Hypothalamus (tissue), 51 donors: ENCODE measurements at regions not wholly inside any gene's neighbourhood (a gene's known extent, or its start where the extent isn't known, plus 50 kb on each side); places are given as distances from the start of the nearest gene placed in this dataset.
A peak's percentile ranks its signal among the peaks of the same experiment; 100 is the strongest.

ENCODE experiments used
- DNase-seq, 51 donors: peaks; one replicate each; lab custom pipeline; 2025; lab: John Stamatoyannopoulos, UW

DNA sequence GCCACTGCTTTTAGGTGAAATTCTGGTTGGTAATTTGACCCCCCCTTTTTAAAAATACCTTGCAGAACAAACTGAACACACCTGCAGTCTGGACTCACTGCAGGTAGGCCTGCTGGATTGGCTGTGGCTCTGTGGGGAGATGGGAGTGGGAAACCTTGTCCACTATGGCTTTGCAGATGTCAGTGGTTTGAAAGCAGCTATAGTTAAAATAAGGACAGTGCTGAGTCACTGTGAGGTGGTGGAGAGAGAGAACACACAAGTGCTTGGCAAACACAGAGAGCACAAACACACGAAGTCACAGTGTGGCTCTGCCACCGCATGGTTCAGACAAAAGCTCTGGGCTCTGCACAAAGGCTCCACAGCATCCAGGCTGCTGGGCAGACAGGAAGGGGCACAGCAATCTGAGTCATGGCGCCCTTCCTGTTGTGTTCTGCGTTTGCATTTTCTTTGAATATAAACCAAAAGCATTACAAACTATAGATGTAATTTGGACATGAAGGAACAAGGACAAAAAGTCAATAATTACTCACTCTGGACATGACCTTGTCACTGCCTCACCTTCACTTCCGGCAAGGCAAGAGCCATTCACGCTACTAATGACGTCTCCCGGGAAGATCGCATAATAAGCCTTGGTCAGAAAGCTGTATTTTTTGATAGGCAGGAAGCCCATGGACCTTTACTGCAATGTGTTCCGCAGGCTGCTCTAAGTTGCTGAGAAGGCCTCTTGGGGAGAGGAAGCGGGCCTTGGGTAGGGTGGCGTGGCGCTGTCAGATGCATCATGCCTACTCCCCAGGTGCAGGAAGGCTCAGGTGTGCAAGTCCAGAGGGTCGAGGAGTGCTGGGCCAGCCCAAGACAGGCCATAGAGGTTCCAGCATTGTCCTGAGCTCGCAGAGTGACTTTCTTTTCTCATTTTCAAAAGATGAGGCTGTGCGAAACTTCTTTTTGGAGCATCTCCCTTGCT lies 60.1 kb upstream of the MED9 start:
- peak in 29 of 51 donors; percentile 19 to 83 (median 50) for DNase-seq

DNA sequence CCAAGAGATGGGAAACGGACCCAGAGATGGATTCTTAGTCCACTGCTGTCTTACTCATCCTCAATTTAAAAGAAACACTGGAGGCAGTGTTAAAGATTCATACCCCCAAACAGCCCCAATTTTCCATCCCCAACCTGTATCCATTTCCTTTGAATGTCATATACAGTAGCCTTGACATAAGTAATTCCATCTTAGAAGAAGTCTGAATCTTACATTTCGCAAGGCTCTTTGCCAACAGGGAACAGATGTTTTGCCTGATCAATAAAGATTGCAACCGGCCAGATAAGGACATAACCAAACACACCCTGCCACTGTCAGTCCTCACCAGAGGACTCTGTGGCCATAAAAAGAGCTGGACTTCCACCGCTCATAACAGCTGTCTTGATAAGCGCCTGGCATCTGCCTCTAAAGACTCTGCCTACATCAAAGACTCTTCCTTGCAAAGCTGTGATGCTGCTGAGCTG lies 59.0 kb upstream of the MED9 start:
- DNase-seq = no peak

DNA sequence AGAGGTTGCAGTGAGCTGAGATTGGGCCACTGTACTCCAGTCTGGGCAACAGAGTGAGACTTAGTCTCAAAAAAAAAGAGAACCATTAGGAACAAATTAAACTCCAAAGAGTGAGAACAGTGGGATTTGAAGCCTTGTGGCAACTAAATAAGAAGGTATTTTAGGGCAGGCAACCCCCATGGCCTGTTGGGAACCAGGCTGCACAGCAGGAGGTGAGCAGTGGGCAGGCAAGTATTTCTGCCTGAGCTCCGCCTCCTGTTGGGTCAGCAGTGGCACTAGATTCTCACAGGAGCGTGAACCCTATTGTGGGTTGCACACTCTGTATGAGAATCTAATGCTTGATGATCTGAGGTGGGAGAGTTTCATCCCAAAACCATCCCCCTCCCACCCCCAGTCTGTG lies 57.6 kb upstream of the MED9 start:
- DNase-seq = no peak

- peak in 27 of 51 donors; percentile 14 to 74 (median 42) for DNase-seq
These were observed 57.2 kb upstream of the MED9 start for GRCh38 chr17:17419631-17420030.

- no peak for DNase-seq
These were observed 56.7 kb upstream of the MED9 start for GRCh38 chr17:17420082-17420481.

DNA sequence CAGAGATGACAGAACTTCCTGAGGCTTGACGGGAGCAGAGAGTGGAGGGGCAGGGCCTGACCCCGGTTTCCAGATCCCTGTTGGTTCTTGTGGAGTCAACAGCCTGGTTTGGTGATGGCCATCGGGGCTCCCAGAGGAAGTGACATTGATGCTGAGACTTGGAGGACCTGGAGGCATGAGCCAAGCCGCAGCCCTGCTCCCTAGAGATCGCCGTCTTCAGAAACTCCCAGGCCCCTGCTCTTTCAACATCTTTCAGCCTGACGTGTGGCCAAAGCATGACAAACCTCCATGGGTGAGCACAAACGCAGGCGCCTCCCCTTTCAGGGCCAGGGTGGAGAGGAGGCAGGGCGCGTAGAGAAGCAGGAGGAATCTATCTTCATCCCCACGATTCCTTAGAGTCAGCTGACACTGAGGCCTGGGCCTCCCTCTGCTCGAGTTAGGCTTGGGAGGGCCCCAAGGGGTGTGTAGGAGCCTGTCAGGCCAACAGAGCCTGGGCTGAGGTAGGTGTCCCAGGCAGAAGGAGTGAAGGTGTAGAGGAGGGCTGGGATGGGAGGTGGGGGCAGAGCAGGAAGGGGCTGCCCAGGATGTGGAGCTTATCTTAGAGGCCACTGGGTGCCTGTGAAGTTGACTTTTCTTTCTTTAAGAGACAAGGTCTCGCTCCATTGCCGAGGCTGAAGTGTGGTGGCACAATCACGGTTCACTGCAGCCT lies 56.1 kb upstream of the MED9 start:
- DNase-seq = no peak

GRCh38 chr17:17421346-17422216 lies 55.2 kb upstream of the MED9 start:
- DNase-seq = no peak

- no peak for DNase-seq
These were observed 54.6 kb upstream of the MED9 start for GRCh38 chr17:17422217-17422610.

DNA sequence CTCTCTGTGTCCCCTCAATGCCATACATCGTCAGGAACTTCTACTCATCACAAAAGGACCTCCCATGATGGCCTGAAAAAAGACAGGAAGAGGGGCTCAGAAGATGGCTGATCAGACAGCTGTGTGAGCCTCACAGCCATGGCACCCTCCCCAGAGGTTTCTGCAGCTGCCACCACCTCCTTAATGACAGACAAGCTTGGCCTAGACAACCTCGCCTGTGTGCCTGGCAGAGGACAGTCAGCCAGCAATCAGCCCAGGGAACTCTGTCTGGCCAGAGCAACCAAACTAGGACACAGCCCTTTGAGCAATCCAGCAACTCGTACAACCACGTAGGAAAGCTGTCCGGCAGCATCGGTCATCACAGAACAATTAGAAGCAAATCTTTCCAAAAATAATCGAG lies 54.2 kb upstream of the MED9 start:
- no peak for DNase-seq

GRCh38 chr17:17423656-17424055 lies 53.1 kb upstream of the MED9 start:
- DNase-seq = no peak

GRCh38 chr17:17424552-17424951 lies 52.2 kb upstream of the MED9 start:
- no peak for DNase-seq

GRCh38 chr17:17425005-17425404 lies 51.8 kb upstream of the MED9 start:
- no peak for DNase-seq

GRCh38 chr17:17425591-17425990 lies 51.2 kb upstream of the MED9 start:
- no peak for DNase-seq

DNA sequence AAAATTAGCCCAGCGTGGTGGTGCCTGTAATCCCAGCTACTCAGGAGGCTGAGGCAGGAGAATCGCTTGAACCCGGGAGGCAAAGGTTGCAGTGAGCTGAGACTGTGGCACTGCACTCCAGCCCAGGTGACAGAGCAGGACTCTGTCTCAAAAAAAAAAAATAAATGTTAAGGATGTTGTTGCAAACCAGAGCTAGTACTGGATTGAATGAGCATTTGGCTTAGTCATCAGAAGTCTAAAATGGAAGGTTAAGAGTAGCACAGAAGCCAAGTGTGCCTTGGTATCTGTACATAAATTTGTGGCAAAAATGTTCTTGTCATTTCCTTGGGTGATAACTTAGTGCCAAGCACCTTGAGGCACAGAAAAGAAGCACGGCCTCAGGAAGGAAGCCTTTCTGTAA lies 50.6 kb upstream of the MED9 start:
- no peak for DNase-seq
